BJ (cell line): ENCODE measurements at regions not wholly inside any gene's neighbourhood (a gene's known extent, or its start where the extent isn't known, plus 50 kb on each side); places are given as distances from the start of the nearest gene placed in this dataset.

Source experiments
- CTCF ChIA-PET: fragments of 350-600 bp; formaldehyde crosslinking; extraction: SDS; loops from one replicate; lab custom pipeline; 2021; ENCODE audit warnings: antibody characterized with exemption, inconsistent platforms; lab: Yijun Ruan, JAX
- POLR2A ChIA-PET: fragments of 300-600 bp; sonication (Branson Sonifier 250); formaldehyde crosslinking; extraction: SDS; loops from one replicate; lab custom pipeline; 2021; ENCODE audit warnings: antibody characterized with exemption; lab: Charles Lee
- DNase-seq: peaks from one replicate; pipeline ENCODE4 v3.0.0-alpha.2; 2011; ENCODE audit warnings: low read depth
- H3K27me3 ChIP-seq: 2 replicates; pipeline ENCODE4 v1.6.0; 2011; ENCODE audit warnings: low read length; ENCODE audit not compliant: control insufficient read depth, insufficient read depth
- H3K36me3 ChIP-seq: 2 replicates; pipeline ENCODE4 v1.5.1; 2011; ENCODE audit warnings: low read length; ENCODE audit not compliant: control insufficient read depth, insufficient read depth
- H3K4me3 ChIP-seq: 2 replicates; pipeline ENCODE4 v1.5.1; 2011; ENCODE audit warnings: low read depth, mild to moderate bottlenecking, control low read depth, low read length
- CTCF ChIP-seq: IDR thresholded peaks from 2 replicates; pipeline ENCODE4 v1.5.1; 2011; ENCODE audit warnings: low read depth, mild to moderate bottlenecking, control low read depth, inconsistent platforms, low read length, moderate library complexity; ENCODE audit not compliant: insufficient read depth

- ChIA-PET POLR2A (no interaction called here), CTCF (no interaction called here)
- Histone ChIP-seq H3K27me3 (no peaks in the 10 kb centered on the region), H3K36me3 (no peaks in the 10 kb centered on the region), H3K4me3 (no peak overlapping the region)
- no peak for DNase-seq
- no peak for TF ChIP-seq CTCF
Observed at GRCh38 chr2:160884056-160884455, 276.2 kb upstream of the TANK start.

- ChIA-PET POLR2A (no interaction called here), CTCF (interaction anchor here (1.0 kb wide), 1 partner anchor 12 kb away, joined by 3 read pairs; no protein-coding TSS in a partner anchor)
- no peak for DNase-seq
- no peak overlapping the region for H3K4me3 ChIP-seq
- H3K27me3 ChIP-seq = no peaks in the 10 kb centered on the region
- no peaks in the 10 kb centered on the region for H3K36me3 ChIP-seq
- no peak for TF ChIP-seq CTCF
Observed at GRCh38 chr2:160889439-160890170, 270.6 kb upstream of the TANK start.

GRCh38 chr2:160890667-160891352, 269.4 kb upstream of the TANK start:
- H3K36me3 ChIP-seq = no peaks in the 10 kb centered on the region
- H3K27me3 ChIP-seq = no peaks in the 10 kb centered on the region
- ChIA-PET POLR2A (interaction anchor here (0.6 kb wide), 1 partner anchor 142 kb away, joined by 4 read pairs; no protein-coding TSS in a partner anchor), CTCF (no interaction called here)
- no peak for DNase-seq
- TF ChIP-seq CTCF = no peak
- H3K4me3 ChIP-seq = no peak overlapping the region

GRCh38 chr2:160891353-160891740, 268.9 kb upstream of the TANK start:
- ChIA-PET POLR2A (interaction anchor here (0.6 kb wide), 1 partner anchor 143 kb away, joined by 4 read pairs; no protein-coding TSS in a partner anchor), CTCF (no interaction called here)
- DNase-seq = no peak

More at GRCh38 chr2:160891353-160891740, 268.9 kb upstream of the TANK start:
- Histone ChIP-seq H3K4me3 (no peak overlapping the region), H3K27me3 (no peaks in the 10 kb centered on the region), H3K36me3 (no peaks in the 10 kb centered on the region)
- TF ChIP-seq CTCF = no peak
